Fibroblast of the aortic adventitia (primary cell): ENCODE measurements at regions not wholly inside any gene's neighbourhood (a gene's known extent, or its start where the extent isn't known, plus 50 kb on each side); places are given as distances from the start of the nearest gene placed in this dataset.

ENCODE experiments used
- DNase-seq: peaks from one replicate; pipeline ENCODE4 v3.0.0-alpha.2; 2010; ENCODE audit warnings: low read depth
- H3K4me3 ChIP-seq: 2 replicates; pipeline ENCODE4 v1.5.1; 2011; ENCODE audit warnings: low read depth, mild to moderate bottlenecking, control low read depth, low read length, moderate library complexity
- TF ChIP-seq, protein P1 (sequence below): IDR thresholded peaks from 2 replicates; pipeline ENCODE4 v1.5.1; 2011; ENCODE audit warnings: mild to moderate bottlenecking, low read length, control low read depth, inconsistent platforms; ENCODE audit not compliant: insufficient read depth

DNA sequence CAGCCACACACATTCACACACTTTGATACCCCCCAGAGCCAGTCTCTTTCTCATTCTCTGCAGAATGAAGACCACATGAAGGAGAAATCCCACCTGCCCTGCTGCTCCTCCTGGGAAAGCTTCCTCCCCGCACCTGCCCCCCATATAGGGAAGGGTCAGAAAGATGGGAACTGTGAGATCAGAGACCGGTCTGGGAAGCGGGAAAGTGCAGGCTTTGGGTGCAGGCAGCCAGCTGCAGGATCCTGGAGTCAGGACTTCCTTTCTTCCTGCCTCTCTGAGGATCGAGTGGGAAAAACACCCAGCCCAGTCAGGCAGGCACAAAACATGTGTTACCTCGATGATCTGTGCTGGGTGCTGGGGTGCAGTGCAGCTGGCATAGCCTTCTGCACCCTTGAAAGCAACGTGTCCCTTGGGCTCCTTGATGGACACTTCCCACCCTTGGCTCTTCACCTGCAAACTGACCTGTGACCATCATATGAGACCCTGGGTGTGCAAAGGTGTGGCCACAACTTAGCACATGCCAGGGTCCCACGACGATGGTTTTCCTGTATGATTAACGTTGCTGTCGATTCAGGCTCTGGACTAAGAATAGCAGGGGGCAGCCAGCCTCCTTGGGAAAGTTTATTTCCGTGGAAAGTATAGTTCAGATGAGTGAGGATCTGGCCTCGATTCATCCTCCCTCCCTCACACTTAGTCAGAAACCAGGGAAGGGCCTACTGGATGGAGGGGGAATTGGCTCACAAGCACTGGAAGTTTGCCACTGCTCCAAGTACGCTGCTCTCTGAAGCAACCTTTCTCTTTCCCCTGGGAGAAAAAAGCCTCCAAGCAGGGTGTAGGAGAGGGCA is 105.4 kb upstream of the MED13L start:
- DNase-seq = peak; percentile 100
- TF ChIP-seq, protein P1, sequence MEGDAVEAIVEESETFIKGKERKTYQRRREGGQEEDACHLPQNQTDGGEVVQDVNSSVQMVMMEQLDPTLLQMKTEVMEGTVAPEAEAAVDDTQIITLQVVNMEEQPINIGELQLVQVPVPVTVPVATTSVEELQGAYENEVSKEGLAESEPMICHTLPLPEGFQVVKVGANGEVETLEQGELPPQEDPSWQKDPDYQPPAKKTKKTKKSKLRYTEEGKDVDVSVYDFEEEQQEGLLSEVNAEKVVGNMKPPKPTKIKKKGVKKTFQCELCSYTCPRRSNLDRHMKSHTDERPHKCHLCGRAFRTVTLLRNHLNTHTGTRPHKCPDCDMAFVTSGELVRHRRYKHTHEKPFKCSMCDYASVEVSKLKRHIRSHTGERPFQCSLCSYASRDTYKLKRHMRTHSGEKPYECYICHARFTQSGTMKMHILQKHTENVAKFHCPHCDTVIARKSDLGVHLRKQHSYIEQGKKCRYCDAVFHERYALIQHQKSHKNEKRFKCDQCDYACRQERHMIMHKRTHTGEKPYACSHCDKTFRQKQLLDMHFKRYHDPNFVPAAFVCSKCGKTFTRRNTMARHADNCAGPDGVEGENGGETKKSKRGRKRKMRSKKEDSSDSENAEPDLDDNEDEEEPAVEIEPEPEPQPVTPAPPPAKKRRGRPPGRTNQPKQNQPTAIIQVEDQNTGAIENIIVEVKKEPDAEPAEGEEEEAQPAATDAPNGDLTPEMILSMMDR = no peak
- H3K4me3 ChIP-seq = peak overlapping the region; percentile 28

DNA sequence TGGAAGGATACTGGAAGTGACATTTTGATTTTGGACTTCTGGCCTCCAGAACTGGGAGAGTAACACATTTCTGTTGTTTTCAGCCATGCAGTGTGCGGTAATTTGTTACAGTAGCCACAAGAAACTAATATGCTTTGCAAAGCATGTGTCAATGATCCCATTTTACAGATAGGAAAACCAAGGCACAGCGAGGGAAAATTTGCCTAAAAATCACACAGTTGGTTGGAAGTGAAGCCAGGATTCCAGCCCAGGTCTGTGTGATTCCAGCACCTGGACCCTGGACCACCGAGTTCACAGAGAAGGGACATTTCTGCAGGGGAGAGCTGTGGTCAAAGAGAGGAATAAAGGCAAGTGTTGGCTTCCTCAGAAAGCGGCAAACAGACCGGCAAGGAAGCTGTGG is 106.7 kb upstream of the MED13L start:
- no peak for DNase-seq
- H3K4me3 ChIP-seq = no peak overlapping the region
- TF ChIP-seq, protein P1 = no peak

DNA sequence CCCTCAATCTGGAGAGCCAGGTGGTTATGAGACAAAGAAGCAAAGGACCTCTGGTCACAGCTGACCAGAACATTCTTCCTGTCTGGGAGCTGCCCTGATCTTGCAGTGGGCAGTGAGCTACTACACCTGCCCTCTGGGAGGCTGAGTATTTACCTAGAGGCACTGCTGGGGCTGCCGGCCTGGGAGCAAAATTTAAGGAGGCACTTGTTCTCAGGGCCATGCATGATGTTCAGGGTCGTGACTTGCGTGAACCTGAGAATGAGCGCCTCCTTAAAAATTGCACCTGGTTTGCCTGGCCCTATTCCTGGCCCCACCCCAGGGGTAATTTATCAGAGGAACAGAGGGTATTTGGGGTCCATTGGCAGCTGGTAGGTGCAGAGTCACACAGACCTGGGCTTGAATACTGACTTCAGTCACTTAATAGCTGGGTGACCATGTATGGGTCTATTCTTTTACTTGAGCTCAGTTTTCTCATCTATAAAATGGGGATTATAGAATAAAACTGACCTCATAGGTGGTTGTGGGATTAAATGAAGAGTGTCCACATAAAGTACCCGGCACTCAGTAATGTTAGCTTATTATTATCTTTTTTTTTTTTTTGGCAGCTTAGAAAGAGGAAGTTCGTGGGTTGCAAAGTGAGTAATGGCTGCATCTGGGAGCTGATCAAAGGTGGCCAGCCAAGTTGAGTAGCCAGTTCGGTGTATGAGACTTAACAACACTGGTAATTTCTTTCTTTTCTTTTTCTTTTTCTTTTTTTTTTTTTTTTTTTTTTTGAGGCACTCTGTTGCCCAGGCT is 107.4 kb upstream of the MED13L start:
- TF ChIP-seq, protein P1 = no peak
- H3K4me3 ChIP-seq = no peak overlapping the region
- DNase-seq = peak; percentile 82

DNA sequence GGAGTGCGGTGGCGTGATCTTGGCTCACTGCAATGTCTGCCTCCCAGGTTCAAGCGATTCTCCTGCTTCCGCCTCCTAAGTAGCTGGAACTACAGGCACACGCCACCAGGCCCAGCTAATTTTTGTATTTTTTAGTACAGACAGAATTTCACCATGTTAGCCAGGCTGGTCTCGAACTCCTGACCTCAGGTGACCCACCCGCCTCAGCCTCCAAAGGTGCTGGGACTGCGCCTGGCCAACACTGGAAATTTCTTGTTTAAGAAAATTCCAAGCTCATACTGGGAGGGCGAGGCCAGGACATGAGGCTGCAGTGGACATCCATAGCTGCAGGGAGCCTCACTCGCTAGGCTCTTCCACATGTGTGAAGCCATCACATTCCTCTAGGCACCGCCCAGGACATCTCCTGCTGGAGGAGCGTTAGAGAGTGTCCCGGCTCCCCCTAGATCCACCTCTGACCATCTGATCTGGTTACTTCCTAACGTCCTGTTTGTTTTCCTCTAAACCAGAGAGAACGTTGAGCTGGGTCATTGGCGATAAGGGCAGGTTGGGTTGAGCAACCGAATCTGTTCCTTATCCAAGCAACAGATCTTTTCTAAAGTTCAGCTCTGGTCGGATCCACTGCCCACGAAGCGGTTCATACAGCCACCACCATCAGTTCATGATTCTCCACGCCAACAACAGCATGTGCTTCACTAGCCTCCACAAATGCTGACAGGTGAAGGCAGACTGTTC is 108.2 kb upstream of the MED13L start:
- TF ChIP-seq, protein P1 = no peak
- H3K4me3 ChIP-seq = no peak overlapping the region
- no peak for DNase-seq

DNA sequence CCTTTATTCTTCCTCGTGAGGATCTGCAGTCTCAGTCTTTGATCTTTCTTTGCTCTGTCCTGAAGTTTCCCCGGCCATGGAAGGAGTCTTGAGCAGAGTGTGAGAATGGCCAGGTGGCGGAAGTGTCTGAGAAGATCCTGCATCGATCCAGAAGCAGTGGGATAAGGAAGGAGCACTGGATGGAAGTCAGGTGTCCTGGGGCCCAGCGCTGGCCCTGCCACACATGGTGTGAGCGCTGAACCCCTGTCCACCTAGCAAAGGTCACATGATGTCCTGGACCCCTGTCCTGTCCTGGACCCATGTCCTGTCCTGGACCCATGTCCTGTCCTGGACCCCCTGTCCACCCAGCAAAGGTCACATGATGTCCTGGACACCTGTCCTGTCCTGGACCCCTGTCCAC is 111.8 kb upstream of the MED13L start:
- TF ChIP-seq, protein P1 = no peak
- DNase-seq = no peak
- no peak overlapping the region for H3K4me3 ChIP-seq

DNA sequence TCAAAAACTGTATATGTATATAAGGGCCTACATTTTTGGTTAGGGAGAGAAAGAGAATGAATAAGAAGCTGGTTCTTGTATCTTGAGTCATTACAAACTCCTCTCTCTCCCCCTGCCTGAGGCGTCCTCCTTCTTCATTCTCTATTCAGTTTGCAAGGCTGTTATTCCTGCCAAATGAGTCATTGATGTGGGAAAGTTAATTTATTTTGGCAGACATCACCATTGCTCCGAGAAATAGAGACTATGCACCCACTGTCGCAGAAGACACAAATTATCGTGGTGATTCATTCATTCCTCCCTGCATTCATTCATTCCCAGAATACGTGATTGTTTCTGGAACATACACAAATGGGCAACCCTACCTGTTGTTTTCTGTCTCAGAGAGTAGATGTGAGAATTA is 112.5 kb upstream of the MED13L start:
- TF ChIP-seq, protein P1 = no peak
- DNase-seq = peak; percentile 98
- H3K4me3 ChIP-seq = no peak overlapping the region
